B cell (primary cell): ENCODE measurements at regions not wholly inside any gene's neighbourhood (a gene's known extent, or its start where the extent isn't known, plus 50 kb on each side); places are given as distances from the start of the nearest gene placed in this dataset.

Source experiments
- ATAC-seq: fragments of 200-7000 bp; cut with Tn5 transposase; one replicate; pipeline ENCODE4 v1.10.0; 2021; ENCODE audit warnings: low read depth, mild to moderate bottlenecking, moderate number of reproducible peaks, moderate library complexity
- CTCF ChIA-PET: fragments of 350-600 bp; sonication (Branson Sonifier 250); formaldehyde crosslinking; loops from one replicate; lab custom pipeline; 2021; ENCODE audit warnings: antibody characterized with exemption, inconsistent platforms; lab: Charles Lee
- POLR2A ChIA-PET: fragments of 350-600 bp; sonication (Branson Sonifier 250); formaldehyde crosslinking; loops from one replicate; lab custom pipeline; 2021; ENCODE audit warnings: antibody characterized with exemption; lab: Charles Lee
- DNase-seq: peaks from one replicate; pipeline ENCODE4 v3.0.0; 2013
- H2AFZ ChIP-seq: 2 replicates; pipeline ENCODE4 v1.6.1; 2012; ENCODE audit warnings: mild to moderate bottlenecking, low read depth, low read length; ENCODE audit not compliant: insufficient read depth, poor library complexity, severe bottlenecking
- H3K27ac ChIP-seq, 2 donors: 1 replicate in 1 of 2; 2 replicates in 1 of 2; pipeline ENCODE4 v1.5.1; 2012 to 2013; ENCODE audit warnings: low read length in 2 of 2, mild to moderate bottlenecking in 2 of 2, moderate library complexity in 1 of 2
- H3K27me3 ChIP-seq, 4 experiments: fragments of 200-600 bp in 1 of 4; sonication (generic) in 1 of 4; replicated peaks in 1 of 4; 1 replicate in 2 of 4; 2 replicates in 2 of 4; pipeline versions ENCODE4 v1.6.1 to v1.7.0; 2013 to 2016; ENCODE audit warnings: low read length in 3 of 4, mild to moderate bottlenecking in 2 of 4, mixed read lengths in 1 of 4, moderate library complexity in 1 of 4; ENCODE audit not compliant: insufficient read depth in 4 of 4, control insufficient read depth in 3 of 4; ENCODE audit errors: control extremely low read depth in 1 of 4
- H3K36me3 ChIP-seq, 2 experiments: replicated peaks in 1 of 2; 1 replicate in 1 of 2; 2 replicates in 1 of 2; pipeline versions ENCODE4 v1.6.1 to v1.7.1; 2013; ENCODE audit warnings: low read length in 1 of 2; ENCODE audit not compliant: insufficient read depth in 2 of 2, control insufficient read depth in 1 of 2; ENCODE audit errors: control extremely low read depth in 1 of 2, extremely low read depth in 1 of 2
- H3K4me1 ChIP-seq, 2 donors: fragments of 200-600 bp in 1 of 2; sonication (generic) in 1 of 2; 1 replicate in 1 of 2; 2 replicates in 1 of 2; pipeline versions ENCODE4 v1.5.1 to v1.6.1; 2013 to 2017; ENCODE audit warnings: low read length in 2 of 2; ENCODE audit not compliant: control insufficient read depth in 2 of 2, insufficient read depth in 2 of 2
- H3K4me2 ChIP-seq: replicated peaks from 2 replicates; pipeline ENCODE3; 2012; ENCODE audit warnings: mild to moderate bottlenecking, low read depth, low read length; ENCODE audit not compliant: poor library complexity, severe bottlenecking
- H3K4me3 ChIP-seq, 5 experiments: fragments of 200-600 bp in 1 of 5; sonication (generic) in 1 of 5; 1 replicate in 3 of 5; 2 replicates in 2 of 5; pipeline versions ENCODE4 v1.5.1 to v1.7.0; 2011 to 2016; ENCODE audit warnings: low read length in 4 of 5, mild to moderate bottlenecking in 4 of 5, low read depth in 2 of 5, control low read depth in 1 of 5, moderate library complexity in 1 of 5; ENCODE audit not compliant: insufficient read depth in 1 of 5; ENCODE audit errors: control extremely low read depth in 1 of 5, extremely low read depth in 1 of 5
- H3K79me2 ChIP-seq: fragments of 200-600 bp; sonication (generic); one replicate; pipeline ENCODE4 v1.6.0; 2016; ENCODE audit warnings: low read length; ENCODE audit not compliant: control insufficient read depth, insufficient read depth
- H3K9ac ChIP-seq: fragments of 200-600 bp; sonication (generic); 2 replicates; pipeline ENCODE4 v1.6.1; 2017; ENCODE audit warnings: mild to moderate bottlenecking, low read length, moderate library complexity
- H3K9me3 ChIP-seq, 3 donors: one replicate each; pipeline versions ENCODE4 v1.6.1 to v1.7.1; 2013; ENCODE audit warnings: low read length in 2 of 3; ENCODE audit not compliant: control insufficient read depth in 2 of 3, insufficient read depth in 1 of 3; ENCODE audit errors: control extremely low read depth in 1 of 3
- H4K20me1 ChIP-seq: 2 replicates; pipeline ENCODE4 v1.6.0; 2012; ENCODE audit warnings: mild to moderate bottlenecking, low read length; ENCODE audit not compliant: insufficient read depth, control insufficient read depth, poor library complexity, severe bottlenecking
- H3K27ac Mint-ChIP-seq: one replicate; pipeline ENCODE4 v1.8.0; 2021; ENCODE audit warnings: mixed read lengths
- H3K27me3 Mint-ChIP-seq: one replicate; pipeline ENCODE4 v1.8.0; 2021; ENCODE audit warnings: mixed read lengths
- H3K4me1 Mint-ChIP-seq: one replicate; pipeline ENCODE4 v1.8.0; 2021; ENCODE audit warnings: mixed read lengths
- H3K4me3 Mint-ChIP-seq: one replicate; pipeline ENCODE4 v1.8.0; 2021; ENCODE audit warnings: mixed read lengths
- H3K9me3 Mint-ChIP-seq: one replicate; pipeline ENCODE4 v1.8.0; 2022; ENCODE audit warnings: mixed read lengths; ENCODE audit not compliant: insufficient read depth
- EZH2 ChIP-seq: IDR thresholded peaks from 2 replicates; pipeline ENCODE4 v1.6.1; 2012; ENCODE audit warnings: borderline replicate concordance, low read depth, mild to moderate bottlenecking, moderate library complexity, low read length; ENCODE audit not compliant: insufficient read depth, poor library complexity, severe bottlenecking
- WGBS: methylation state at CpG from one replicate; pipeline ENCODE4 v1.1.5; 2013; ENCODE audit warnings: missing lambda C conversion rate; ENCODE audit not compliant: insufficient coverage; 5-methylcytosine and 5-hydroxymethylcytosine counted together
- intact Hi-C: fragments of 100-400 bp; cut with micrococcal nuclease; formaldehyde crosslinking; loops from one replicate; pipeline ENCODE4 v1.10.0; 2022
- TF ChIP-seq, protein P1 (sequence below): fragments of 200-600 bp; IDR thresholded peaks from one replicate; pipeline ENCODE4 v1.8.0; 2022; ENCODE audit warnings: antibody characterized with exemption, mild to moderate bottlenecking

DNA sequence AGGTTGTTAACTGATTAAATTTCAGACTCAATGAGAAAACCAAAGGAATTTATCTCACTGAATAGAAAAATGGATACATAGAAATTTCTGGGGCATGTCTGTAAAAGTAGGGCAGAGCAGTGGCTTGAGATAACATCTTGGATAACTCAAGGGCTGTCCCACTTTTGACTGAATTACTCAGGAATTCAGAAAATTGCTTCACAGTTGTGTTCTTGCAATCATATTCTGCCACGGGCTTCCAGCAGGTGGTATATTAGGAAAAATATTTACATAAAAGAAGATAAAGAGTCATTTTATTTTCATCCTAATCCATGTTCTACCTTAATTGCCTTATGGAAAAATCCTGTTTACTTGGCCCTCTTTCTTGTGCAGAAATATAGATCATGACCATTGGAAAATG is 156.4 kb upstream of the AKIRIN2 start:
- no peak overlapping the region for H3K4me2 ChIP-seq
- WGBS, result no CpG with 5 or more reads among the region's 1 CpG
- no peak overlapping the region for H3K4me3 ChIP-seq
- no peaks in the 10 kb centered on the region for H3K4me1 ChIP-seq
- H3K9ac ChIP-seq, result no peak overlapping the region
- TF ChIP-seq, protein P1, sequence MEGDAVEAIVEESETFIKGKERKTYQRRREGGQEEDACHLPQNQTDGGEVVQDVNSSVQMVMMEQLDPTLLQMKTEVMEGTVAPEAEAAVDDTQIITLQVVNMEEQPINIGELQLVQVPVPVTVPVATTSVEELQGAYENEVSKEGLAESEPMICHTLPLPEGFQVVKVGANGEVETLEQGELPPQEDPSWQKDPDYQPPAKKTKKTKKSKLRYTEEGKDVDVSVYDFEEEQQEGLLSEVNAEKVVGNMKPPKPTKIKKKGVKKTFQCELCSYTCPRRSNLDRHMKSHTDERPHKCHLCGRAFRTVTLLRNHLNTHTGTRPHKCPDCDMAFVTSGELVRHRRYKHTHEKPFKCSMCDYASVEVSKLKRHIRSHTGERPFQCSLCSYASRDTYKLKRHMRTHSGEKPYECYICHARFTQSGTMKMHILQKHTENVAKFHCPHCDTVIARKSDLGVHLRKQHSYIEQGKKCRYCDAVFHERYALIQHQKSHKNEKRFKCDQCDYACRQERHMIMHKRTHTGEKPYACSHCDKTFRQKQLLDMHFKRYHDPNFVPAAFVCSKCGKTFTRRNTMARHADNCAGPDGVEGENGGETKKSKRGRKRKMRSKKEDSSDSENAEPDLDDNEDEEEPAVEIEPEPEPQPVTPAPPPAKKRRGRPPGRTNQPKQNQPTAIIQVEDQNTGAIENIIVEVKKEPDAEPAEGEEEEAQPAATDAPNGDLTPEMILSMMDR, result no peak
- no peak for TF ChIP-seq EZH2
- ChIA-PET POLR2A (no interaction called here), CTCF (no interaction called here)
- H4K20me1 ChIP-seq, result no peaks in the 10 kb centered on the region
- no peak for ATAC-seq
- H3K9me3 ChIP-seq, result peaks cover 0 to 2% (median 0%) of the 10 kb centered on the region in 3 donors
- Mint-ChIP-seq H3K27me3 (no peaks in the 10 kb centered on the region), H3K27ac (no peak overlapping the region), H3K4me1 (no peaks in the 10 kb centered on the region), H3K4me3 (no peak overlapping the region), H3K9me3 (peaks cover 3% of the 10 kb centered on the region)
- H3K27me3 ChIP-seq, result no peaks in the 10 kb centered on the region
- no peak overlapping the region for H3K27ac ChIP-seq
- H3K79me2 ChIP-seq, result no peaks in the 10 kb centered on the region
- no peak for DNase-seq
- no peak overlapping the region for H2AFZ ChIP-seq
- no peaks in the 10 kb centered on the region for H3K36me3 ChIP-seq
- intact Hi-C loops, result no loop called here

DNA sequence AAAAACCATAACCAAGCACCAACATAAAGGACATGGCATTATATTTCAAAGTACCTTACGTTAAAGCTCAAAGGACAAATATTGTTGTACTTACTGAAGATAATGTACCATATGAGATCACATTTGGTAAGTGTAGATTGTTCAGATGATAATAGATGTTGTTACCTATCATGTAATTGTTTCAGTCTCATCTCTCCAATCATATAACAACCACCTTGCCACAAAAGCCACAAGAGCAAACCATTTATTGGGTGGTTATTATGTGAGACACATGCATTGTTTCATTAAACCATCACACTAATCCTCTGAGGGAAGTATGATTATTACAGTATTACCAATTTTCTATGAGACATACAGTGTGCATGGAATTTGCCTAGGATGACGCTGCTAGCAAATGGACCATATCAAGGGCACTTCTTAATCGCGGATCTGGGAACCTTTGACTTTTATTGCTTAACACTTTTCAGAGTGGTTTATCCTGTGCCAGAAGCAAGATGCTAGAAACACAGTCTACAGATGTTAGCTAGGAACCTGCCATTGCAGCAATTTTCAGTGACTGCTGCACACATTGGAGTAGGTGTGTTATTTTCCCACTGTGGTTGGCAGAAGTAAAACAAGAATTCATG is 149.8 kb upstream of the AKIRIN2 start:
- Histone ChIP-seq H3K4me2 (no peak overlapping the region), H3K9me3 (no peaks in the 10 kb centered on the region), H3K27ac (no peak overlapping the region), H3K79me2 (no peaks in the 10 kb centered on the region), H3K4me1 (no peaks in the 10 kb centered on the region), H3K27me3 (peaks cover 0 to 2% (median 0%) of the 10 kb centered on the region in 4 experiments), H3K9ac (no peak overlapping the region), H3K4me3 (no peak overlapping the region), H3K36me3 (no peaks in the 10 kb centered on the region), H2AFZ (no peak overlapping the region), H4K20me1 (no peaks in the 10 kb centered on the region)
- intact Hi-C loops, result no loop called here
- Mint-ChIP-seq H3K4me1 (no peaks in the 10 kb centered on the region), H3K27me3 (no peaks in the 10 kb centered on the region), H3K4me3 (no peak overlapping the region), H3K9me3 (no peaks in the 10 kb centered on the region), H3K27ac (no peak overlapping the region)
- WGBS, result 96% methylated on average over 3 of the region's 4 CpGs
- no peak for DNase-seq
- ChIA-PET POLR2A (no interaction called here), CTCF (no interaction called here)
- TF ChIP-seq EZH2, result no peak
- TF ChIP-seq, protein P1, result no peak
- no peak for ATAC-seq
